Testis (tissue), 2 donors: ENCODE measurements at regions not wholly inside any gene's neighbourhood (a gene's known extent, or its start where the extent isn't known, plus 50 kb on each side); places are given as distances from the start of the nearest gene placed in this dataset.
"Not testable (repeated sequence)": the region's sequence is repeated elsewhere in the genome, so short reads cannot be mapped to it uniquely, and the experiment has no call there.

ENCODE experiments used
- DNase-seq: peaks from one replicate; pipeline ENCODE4 v3.0.0-alpha.2; 2019
- H3K27ac ChIP-seq, 2 donors: fragments of 200-600 bp; sonication (generic); one replicate each; pipeline ENCODE4 v1.5.1; 2019
- H3K27me3 ChIP-seq: fragments of 200-600 bp; sonication (generic); one replicate; pipeline ENCODE4 v1.5.1; 2019
- H3K36me3 ChIP-seq: fragments of 200-600 bp; sonication (generic); one replicate; pipeline ENCODE4 v1.5.1; 2017; ENCODE audit warnings: low read depth; ENCODE audit errors: missing control alignments
- H3K4me1 ChIP-seq: fragments of 200-600 bp; sonication (generic); one replicate; pipeline ENCODE4 v1.5.1; 2019
- H3K4me3 ChIP-seq, 2 donors: fragments of 200-600 bp; sonication (generic); one replicate each; pipeline ENCODE4 v1.5.1; 2017 to 2019
- H3K9me3 ChIP-seq: fragments of 200-600 bp; sonication (generic); one replicate; pipeline ENCODE4 v1.5.1; 2017
- POLR2A ChIP-seq: fragments of 450-650 bp; IDR thresholded peaks from one replicate; pipeline ENCODE4 v1.6.1; 2017; ENCODE audit warnings: antibody characterized with exemption, mild to moderate bottlenecking, moderate library complexity
- WGBS, 2 donors: methylation state at CpG; one replicate each; pipeline ENCODE4 v1.1.5; 2018; 5-methylcytosine and 5-hydroxymethylcytosine counted together
- intact Hi-C: fragments of 100-400 bp; cut with DNase I; formaldehyde crosslinking; loops from one replicate; pipeline ENCODE4 v1.15.1; 2023; ENCODE audit warnings: low total_unique reads
- TF ChIP-seq, protein P1 (sequence below), 3 experiments: fragments of 450-650 bp in 2 of 3; fragments of 200-600 bp in 1 of 3; sonication (generic) in 1 of 3; IDR thresholded peaks; one replicate each; pipeline ENCODE4 v1.5.1; 2016 to 2019; ENCODE audit warnings: antibody characterized with exemption in 3 of 3, mild to moderate bottlenecking in 2 of 3, moderate library complexity in 1 of 3

DNA sequence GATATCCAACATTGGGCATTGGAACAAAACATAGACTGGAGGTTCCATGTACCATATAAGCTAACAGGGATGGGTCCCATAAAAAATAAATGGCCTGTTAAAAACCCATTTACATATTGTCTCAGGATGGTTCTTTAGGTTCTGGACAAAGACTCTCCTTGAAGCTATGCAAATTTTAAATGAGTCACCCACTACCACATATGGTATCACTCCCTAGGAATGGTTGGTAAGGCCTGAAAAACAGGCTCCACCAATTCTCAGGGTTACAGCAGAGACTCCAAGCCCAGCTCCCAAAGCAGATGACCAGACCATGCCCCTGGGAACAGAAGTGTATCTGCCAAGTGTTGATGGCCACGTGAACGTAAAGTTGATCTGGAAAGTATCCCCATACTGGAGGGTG lies 190.7 kb upstream of the SPHKAP start:
- WGBS, 2 donors = 90 to 93% methylated on average over 2 of the region's 2 CpGs
- DNase-seq = no peak
- no peak for TF ChIP-seq POLR2A
- TF ChIP-seq, protein P1, sequence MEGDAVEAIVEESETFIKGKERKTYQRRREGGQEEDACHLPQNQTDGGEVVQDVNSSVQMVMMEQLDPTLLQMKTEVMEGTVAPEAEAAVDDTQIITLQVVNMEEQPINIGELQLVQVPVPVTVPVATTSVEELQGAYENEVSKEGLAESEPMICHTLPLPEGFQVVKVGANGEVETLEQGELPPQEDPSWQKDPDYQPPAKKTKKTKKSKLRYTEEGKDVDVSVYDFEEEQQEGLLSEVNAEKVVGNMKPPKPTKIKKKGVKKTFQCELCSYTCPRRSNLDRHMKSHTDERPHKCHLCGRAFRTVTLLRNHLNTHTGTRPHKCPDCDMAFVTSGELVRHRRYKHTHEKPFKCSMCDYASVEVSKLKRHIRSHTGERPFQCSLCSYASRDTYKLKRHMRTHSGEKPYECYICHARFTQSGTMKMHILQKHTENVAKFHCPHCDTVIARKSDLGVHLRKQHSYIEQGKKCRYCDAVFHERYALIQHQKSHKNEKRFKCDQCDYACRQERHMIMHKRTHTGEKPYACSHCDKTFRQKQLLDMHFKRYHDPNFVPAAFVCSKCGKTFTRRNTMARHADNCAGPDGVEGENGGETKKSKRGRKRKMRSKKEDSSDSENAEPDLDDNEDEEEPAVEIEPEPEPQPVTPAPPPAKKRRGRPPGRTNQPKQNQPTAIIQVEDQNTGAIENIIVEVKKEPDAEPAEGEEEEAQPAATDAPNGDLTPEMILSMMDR (IDR thresholded peaks at IDR 0.05) = no peak

DNA sequence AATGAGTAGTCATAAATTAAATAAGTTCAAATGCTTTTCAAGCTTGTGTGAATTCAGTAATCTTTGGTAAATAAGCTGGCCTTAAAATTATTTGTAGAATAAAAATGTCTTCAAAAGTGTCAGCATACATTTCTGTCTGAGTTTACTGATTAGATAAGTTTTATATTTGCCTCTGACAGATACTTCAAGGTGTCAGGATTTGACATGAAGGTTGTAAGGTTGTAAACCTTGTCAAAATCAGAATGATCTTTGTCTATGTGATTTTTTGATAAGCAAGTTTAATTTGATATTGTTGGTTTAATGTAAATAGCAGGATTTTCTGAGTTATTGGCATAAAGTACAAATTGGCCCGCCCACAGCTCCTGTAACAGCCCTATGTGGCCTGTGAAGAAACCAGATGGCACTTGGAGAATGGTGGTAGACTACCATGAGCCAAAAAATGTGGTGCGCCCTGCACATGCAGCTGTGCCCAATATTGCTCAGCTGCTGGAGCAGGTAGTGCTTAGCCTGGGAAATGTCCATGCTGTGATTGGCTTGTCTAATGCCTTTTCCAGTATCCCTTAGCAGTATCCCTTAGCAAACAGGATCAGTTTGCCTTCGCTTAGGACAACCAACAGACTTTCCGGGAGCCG lies 188.0 kb upstream of the SPHKAP start:
- Histone ChIP-seq H3K36me3 (no peaks in the 10 kb centered on the region), H3K4me3 (no peak overlapping the region), H3K4me1 (no peaks in the 10 kb centered on the region), H3K9me3 (no peaks in the 10 kb centered on the region), H3K27ac (no peak overlapping the region), H3K27me3 (no peaks in the 10 kb centered on the region)
- DNase-seq = no peak
- intact Hi-C loops = no loop called here
- 93 to 96% methylated on average over 5 of the region's 5 CpGs for WGBS, 2 donors
- no peak for TF ChIP-seq POLR2A
- TF ChIP-seq, protein P1 (IDR thresholded peaks at IDR 0.05) = no peak

More for the DNA sequence above, 190.7 kb upstream of the SPHKAP start:
- Histone ChIP-seq H3K36me3 (no peaks in the 10 kb centered on the region), H3K9me3 (no peaks in the 10 kb centered on the region), H3K27ac (no peak overlapping the region), H3K4me3 (no peak overlapping the region), H3K4me1 (no peaks in the 10 kb centered on the region), H3K27me3 (no peaks in the 10 kb centered on the region)
- intact Hi-C loops = no loop called here

DNA sequence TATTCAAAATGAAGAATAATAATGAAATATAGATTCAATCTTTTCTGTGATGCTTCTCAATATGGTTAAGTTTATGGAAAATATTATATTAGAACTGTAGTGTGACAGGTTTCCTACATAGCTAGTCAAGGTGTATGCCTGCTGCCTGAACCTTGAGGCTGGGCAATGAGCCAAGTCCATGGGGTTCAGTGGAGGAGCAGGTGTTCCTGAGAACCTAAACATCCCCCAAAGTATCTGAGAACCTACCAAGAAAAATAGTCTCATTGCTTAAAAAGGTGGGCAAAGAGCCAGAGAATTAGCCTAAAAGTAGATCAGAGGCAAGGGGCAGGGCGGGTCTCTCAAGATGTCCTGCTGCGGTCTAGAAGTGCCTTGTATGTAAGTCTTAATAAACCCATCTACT lies 185.9 kb upstream of the SPHKAP start:
- no peaks in the 10 kb centered on the region for H3K27me3 ChIP-seq
- no peaks in the 10 kb centered on the region for H3K4me1 ChIP-seq
- 83 to 88% methylated on average over 2 of the region's 2 CpGs for WGBS, 2 donors
- H3K4me3 ChIP-seq = no peak overlapping the region
- H3K27ac ChIP-seq = no peak overlapping the region
- intact Hi-C loops = no loop called here
- TF ChIP-seq, protein P1 (IDR thresholded peaks at IDR 0.05) = no peak
- TF ChIP-seq POLR2A = no peak
- H3K9me3 ChIP-seq = no peaks in the 10 kb centered on the region
- no peak for DNase-seq
- H3K36me3 ChIP-seq = no peaks in the 10 kb centered on the region

DNA sequence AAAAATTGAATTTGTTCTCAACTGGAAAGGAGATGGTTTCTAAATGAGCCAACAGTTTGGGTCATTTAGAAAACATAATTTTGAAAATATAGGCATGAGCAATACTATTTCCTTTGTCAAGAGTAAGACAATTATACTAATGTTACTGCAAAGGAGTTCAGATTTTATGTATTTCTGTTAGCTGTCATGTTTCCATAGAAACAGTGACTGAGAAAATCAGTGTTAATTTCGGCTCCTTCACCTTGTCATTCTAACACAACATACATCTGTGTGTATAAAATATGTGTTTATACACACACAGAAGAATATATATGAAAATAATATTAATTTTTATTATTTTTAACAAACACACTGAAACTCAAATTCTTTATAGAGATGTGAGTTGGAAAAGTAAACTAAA lies 178.0 kb upstream of the SPHKAP start:
- no peaks in the 10 kb centered on the region for H3K36me3 ChIP-seq
- no peak for DNase-seq
- no peak overlapping the region for H3K4me3 ChIP-seq
- H3K9me3 ChIP-seq = no peaks in the 10 kb centered on the region
- TF ChIP-seq, protein P1 (IDR thresholded peaks at IDR 0.05) = no peak
- TF ChIP-seq POLR2A = no peak
- intact Hi-C loops = no loop called here
- WGBS, 2 donors = 68 to 72% methylated on average over 1 of the region's 1 CpG
- H3K4me1 ChIP-seq = no peaks in the 10 kb centered on the region
- H3K27me3 ChIP-seq = no peaks in the 10 kb centered on the region
- no peak overlapping the region for H3K27ac ChIP-seq

DNA sequence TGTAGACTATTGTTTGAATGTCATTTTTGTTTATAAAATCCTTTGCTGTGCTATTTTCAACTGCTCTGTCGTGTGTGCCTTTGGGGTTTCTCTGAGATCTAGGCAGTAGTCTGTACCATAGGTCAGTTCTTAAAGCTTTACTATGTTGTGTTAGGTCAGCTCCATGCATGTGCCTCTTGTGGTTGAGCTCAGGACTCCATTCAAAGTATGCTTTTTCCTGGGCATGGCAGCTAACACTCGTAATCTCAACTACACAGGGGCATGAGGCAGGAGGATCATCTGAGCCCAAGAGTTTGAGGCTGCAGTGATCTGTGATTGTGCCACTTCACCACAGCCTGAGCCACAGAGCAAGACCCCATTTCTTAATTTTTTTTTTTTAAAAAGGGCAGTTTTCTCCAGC lies 174.4 kb upstream of the SPHKAP start:
- no peaks in the 10 kb centered on the region for H3K9me3 ChIP-seq
- H3K27me3 ChIP-seq = no peaks in the 10 kb centered on the region
- H3K36me3 ChIP-seq = no peaks in the 10 kb centered on the region
- H3K4me1 ChIP-seq = no peaks in the 10 kb centered on the region
- no peak overlapping the region for H3K27ac ChIP-seq
- H3K4me3 ChIP-seq = no peak overlapping the region
- 73 to 85% methylated on average over 2 of the region's 2 CpGs for WGBS, 2 donors
- DNase-seq = no peak
- intact Hi-C loops = no loop called here
- TF ChIP-seq, protein P1 (IDR thresholded peaks at IDR 0.05) = no peak
- TF ChIP-seq POLR2A = no peak

DNA sequence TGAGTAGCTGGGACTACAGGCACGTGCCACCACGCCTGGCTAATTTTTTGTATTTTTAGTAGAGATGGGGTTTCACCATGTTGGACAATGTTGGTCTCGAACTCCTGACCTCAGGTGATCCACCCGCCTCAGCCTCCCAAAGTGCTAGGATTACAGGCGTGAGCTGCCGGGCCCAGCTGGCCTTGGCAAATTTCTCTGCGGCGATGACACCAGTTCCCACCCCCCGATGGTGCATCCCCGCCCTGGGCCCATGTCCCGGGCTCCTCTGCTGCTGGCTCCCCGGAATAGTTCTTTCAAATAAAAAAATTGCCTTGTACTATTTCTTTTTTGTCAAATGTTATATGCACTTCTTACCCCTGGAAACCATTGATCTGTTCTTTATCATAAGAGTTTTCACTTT lies 171.5 kb upstream of the SPHKAP start:
- intact Hi-C loops, H3K9me3 ChIP-seq, DNase-seq, H3K4me3 ChIP-seq, H3K4me1 ChIP-seq, H3K36me3 ChIP-seq, H3K27ac ChIP-seq, H3K27me3 ChIP-seq: not testable (repeated sequence)
- 92% methylated on average over 11 to 12 of the region's 12 CpGs for WGBS, 2 donors
